CD4-positive, alpha-beta T cell (primary cell): ENCODE measurements at regions not wholly inside any gene's neighbourhood (a gene's known extent, or its start where the extent isn't known, plus 50 kb on each side); places are given as distances from the start of the nearest gene placed in this dataset.

ENCODE experiments used
- ATAC-seq: fragments of 200-7000 bp; cut with Tn5 transposase; one replicate; pipeline ENCODE4 v1.10.0; 2022; ENCODE audit warnings: mild to moderate bottlenecking; ENCODE audit not compliant: poor library complexity
- CTCF ChIA-PET: fragments of 350-600 bp; sonication (Branson Sonifier 250); formaldehyde crosslinking; loops from one replicate; lab custom pipeline; 2021; ENCODE audit warnings: antibody characterized with exemption, inconsistent platforms; lab: Charles Lee
- POLR2A ChIA-PET: fragments of 350-600 bp; sonication (Branson Sonifier 250); formaldehyde crosslinking; loops from one replicate; lab custom pipeline; 2021; ENCODE audit warnings: antibody characterized with exemption, inconsistent platforms; lab: Charles Lee
- DNase-seq, 14 experiments: peaks; one replicate each; pipeline ENCODE4 v3.0.0-alpha.2; 2013 to 2020; ENCODE audit warnings: mixed read lengths in 2 of 14
- H3K27ac ChIP-seq, 2 donors: one replicate each; pipeline versions ENCODE4 v1.5.1 to v1.7.0; 2013; ENCODE audit warnings: low read length in 2 of 2, low read depth in 1 of 2, mild to moderate bottlenecking in 1 of 2
- H3K27me3 ChIP-seq, 2 experiments: 1 replicate in 1 of 2; 2 replicates in 1 of 2; pipeline versions ENCODE4 v1.6.1 to v1.7.0; 2013; ENCODE audit warnings: low read length in 2 of 2, control low read depth in 1 of 2, mild to moderate bottlenecking in 1 of 2, moderate library complexity in 1 of 2; ENCODE audit not compliant: insufficient read depth in 2 of 2, control insufficient read depth in 1 of 2
- H3K36me3 ChIP-seq: one replicate; pipeline ENCODE4 v1.6.1; 2013; ENCODE audit warnings: low read length, control low read depth; ENCODE audit not compliant: insufficient read depth
- H3K4me1 ChIP-seq: one replicate; pipeline ENCODE4 v1.6.1; 2013; ENCODE audit warnings: low read length, control low read depth; ENCODE audit not compliant: insufficient read depth
- H3K4me3 ChIP-seq: one replicate; pipeline ENCODE4 v1.5.1; 2013; ENCODE audit warnings: mild to moderate bottlenecking, low read length, moderate library complexity
- H3K9me3 ChIP-seq, 2 experiments: 1 replicate in 1 of 2; 2 replicates in 1 of 2; pipeline versions ENCODE4 v1.6.1 to v1.7.0; 2013; ENCODE audit warnings: low read length in 2 of 2, mild to moderate bottlenecking in 2 of 2, control low read depth in 1 of 2, moderate library complexity in 1 of 2; ENCODE audit not compliant: control insufficient read depth in 1 of 2, insufficient read depth in 1 of 2
- H3K27ac Mint-ChIP-seq: one replicate; pipeline ENCODE4 v1.8.0; 2020; ENCODE audit warnings: mixed read lengths
- H3K27me3 Mint-ChIP-seq: one replicate; pipeline ENCODE4 v1.8.0; 2021; ENCODE audit warnings: mixed read lengths
- H3K36me3 Mint-ChIP-seq: one replicate; pipeline ENCODE4 v1.8.0; 2021; ENCODE audit warnings: low read depth, mixed read lengths
- H3K4me1 Mint-ChIP-seq: one replicate; pipeline ENCODE4 v1.8.0; 2021; ENCODE audit warnings: low read depth, mixed read lengths
- H3K4me3 Mint-ChIP-seq: one replicate; pipeline ENCODE4 v1.8.0; 2020; ENCODE audit warnings: mild to moderate bottlenecking, mixed read lengths
- H3K9me3 Mint-ChIP-seq: one replicate; pipeline ENCODE4 v1.8.0; 2020; ENCODE audit warnings: mixed read lengths
- CTCF ChIP-seq: fragments of 200-600 bp; IDR thresholded peaks from one replicate; pipeline ENCODE4 v1.8.0; 2022; ENCODE audit warnings: antibody characterized with exemption, mild to moderate bottlenecking
- intact Hi-C, 2 experiments: fragments of 100-400 bp; cut with DNase I in 1 of 2; cut with micrococcal nuclease in 1 of 2; formaldehyde crosslinking; loops; one replicate each; pipeline versions ENCODE4 v1.15.1 to v1.9.0; 2023 to 2025; cut with DNase I, micrococcal nuclease

DNA sequence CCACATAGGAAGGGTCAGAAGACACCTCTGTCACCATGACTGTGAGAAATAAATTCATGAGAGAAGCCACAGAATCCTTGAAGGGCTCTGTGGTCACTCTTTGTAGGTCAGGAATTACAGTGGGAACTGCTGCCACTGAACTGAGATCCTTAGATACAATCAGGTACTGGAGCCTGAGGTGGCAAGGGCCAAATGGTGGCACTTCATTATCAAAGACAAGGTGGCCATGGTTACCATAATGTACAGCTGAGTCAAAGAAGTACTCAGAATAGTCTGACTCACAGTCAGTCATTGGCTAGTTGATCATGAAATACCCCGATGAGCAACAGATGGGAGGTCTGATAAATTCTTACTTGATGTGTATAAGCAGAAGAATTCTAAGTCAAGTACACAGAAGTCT is 131.9 kb downstream of the RTL3 start:
- POLR2A ChIA-PET = no interaction called here
- intact Hi-C loops = no loop called here
- no peak overlapping the region for H3K4me3 Mint-ChIP-seq
- H3K27me3 Mint-ChIP-seq = no peaks in the 10 kb centered on the region
- H3K36me3 ChIP-seq = no peaks in the 10 kb centered on the region
- no peaks in the 10 kb centered on the region for H3K9me3 ChIP-seq
- H3K4me3 ChIP-seq = no peak overlapping the region
- H3K4me1 Mint-ChIP-seq = no peaks in the 10 kb centered on the region
- no peaks in the 10 kb centered on the region for H3K36me3 Mint-ChIP-seq
- H3K27ac Mint-ChIP-seq = no peak overlapping the region
- DNase-seq (no peak), ATAC-seq (no peak)
- no peaks in the 10 kb centered on the region for H3K4me1 ChIP-seq
- H3K27me3 ChIP-seq = no peaks in the 10 kb centered on the region
- TF ChIP-seq CTCF = no peak
- CTCF ChIA-PET = no interaction called here
- H3K27ac ChIP-seq = no peak overlapping the region
- no peaks in the 10 kb centered on the region for H3K9me3 Mint-ChIP-seq

DNA sequence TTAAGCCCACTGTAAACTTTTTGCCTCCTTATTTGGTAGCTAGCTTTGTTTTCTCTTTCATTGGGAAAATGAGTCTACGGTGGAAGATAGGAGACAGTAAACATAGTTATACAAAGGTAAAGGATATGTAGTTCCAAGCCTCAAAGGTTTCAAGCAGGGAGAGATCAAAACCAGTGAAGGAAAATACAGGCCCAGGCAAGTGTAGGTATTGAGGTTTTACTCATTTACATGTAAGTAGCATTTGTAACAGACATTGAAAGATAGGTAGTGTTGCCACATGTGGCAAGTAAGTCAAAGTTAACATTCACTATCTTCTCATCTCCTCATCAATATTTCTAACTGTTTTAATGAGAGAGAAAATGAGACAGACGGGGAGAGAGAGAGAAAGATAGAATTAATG is 136.5 kb downstream of the RTL3 start:
- POLR2A ChIA-PET = no interaction called here
- Mint-ChIP-seq H3K36me3 (no peaks in the 10 kb centered on the region), H3K4me3 (no peak overlapping the region), H3K27ac (no peak overlapping the region), H3K9me3 (no peaks in the 10 kb centered on the region), H3K4me1 (peaks cover 13% of the 10 kb centered on the region), H3K27me3 (no peaks in the 10 kb centered on the region)
- no peak overlapping the region for H3K4me3 ChIP-seq
- no peak for TF ChIP-seq CTCF
- CTCF ChIA-PET = no interaction called here
- no peaks in the 10 kb centered on the region for H3K36me3 ChIP-seq
- no peaks in the 10 kb centered on the region for H3K27me3 ChIP-seq
- ATAC-seq (no peak), DNase-seq (no peak)
- intact Hi-C loops = no loop called here
- H3K9me3 ChIP-seq = no peaks in the 10 kb centered on the region
- no peaks in the 10 kb centered on the region for H3K4me1 ChIP-seq
- no peak overlapping the region for H3K27ac ChIP-seq

- H3K27ac Mint-ChIP-seq = peak overlapping the region; percentile 85
- peak overlapping the region; percentile 36 for H3K4me3 Mint-ChIP-seq
- intact Hi-C loops = loop anchor here in 1 of 2 experiments (1.0 to 10.0 kb wide), 3 partner anchors 184 to 412 kb away; partner anchors contain the start of gene PGK1
- H3K27me3 ChIP-seq = no peaks in the 10 kb centered on the region
- ATAC-seq (peak; percentile 88), DNase-seq (peak in 13 of 14 experiments; percentile 12 to 92 (median 45))
- peak overlapping the region; percentile 12 for H3K4me3 ChIP-seq
- peaks cover 2% of the 10 kb centered on the region for H3K9me3 Mint-ChIP-seq
- H3K9me3 ChIP-seq = no peaks in the 10 kb centered on the region
- peaks cover 9% of the 10 kb centered on the region for H3K4me1 ChIP-seq
- H3K27ac ChIP-seq = peak overlapping the region; percentile 9 to 30
- ChIA-PET CTCF (no interaction called here), POLR2A (interaction anchor here (1.0 kb wide), 1 partner anchor 12 kb away, joined by 3 read pairs; no protein-coding TSS in a partner anchor)
- no peaks in the 10 kb centered on the region for H3K27me3 Mint-ChIP-seq
- no peaks in the 10 kb centered on the region for H3K36me3 ChIP-seq
- TF ChIP-seq CTCF = no peak
- H3K4me1 Mint-ChIP-seq = peaks cover 53% of the 10 kb centered on the region
- no peaks in the 10 kb centered on the region for H3K36me3 Mint-ChIP-seq
Measured at GRCh38 chrX:78517124-78517523, 142.0 kb downstream of the RTL3 start.
